HG02973 (cell line): ENCODE measurements at regions not wholly inside any gene's neighbourhood (a gene's known extent, or its start where the extent isn't known, plus 50 kb on each side); places are given as distances from the start of the nearest gene placed in this dataset.
"Not testable (repeated sequence)": the region's sequence is repeated elsewhere in the genome, so short reads cannot be mapped to it uniquely, and the experiment has no call there.

Experiments
- ATAC-seq: cut with Tn5 transposase; IDR thresholded peaks from one replicate; pipeline ENCODE4 v1.9.1; 2021; ENCODE audit warnings: moderate library complexity; ENCODE audit not compliant: unreplicated experiment

DNA sequence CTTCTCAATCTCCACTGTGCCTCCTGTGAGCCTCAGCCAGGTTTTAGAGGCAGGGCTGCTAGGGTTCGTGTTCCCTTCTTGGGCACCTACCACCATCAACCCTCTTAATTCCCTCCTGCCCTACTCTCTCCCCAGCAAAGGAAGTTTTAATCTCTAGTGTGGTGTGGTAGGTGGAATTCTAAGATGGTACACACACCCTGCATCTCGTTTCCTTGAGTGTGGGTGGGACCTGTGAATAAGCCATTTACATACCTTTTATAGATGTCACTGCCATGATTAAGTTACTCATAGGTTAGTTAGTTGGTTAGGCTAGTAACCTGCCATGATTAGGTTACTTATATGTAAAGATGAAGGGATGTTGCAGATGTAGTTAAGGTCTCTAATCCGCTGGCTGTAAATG is 114.8 kb upstream of the VRK1 start:
- ATAC-seq, result no peak

DNA sequence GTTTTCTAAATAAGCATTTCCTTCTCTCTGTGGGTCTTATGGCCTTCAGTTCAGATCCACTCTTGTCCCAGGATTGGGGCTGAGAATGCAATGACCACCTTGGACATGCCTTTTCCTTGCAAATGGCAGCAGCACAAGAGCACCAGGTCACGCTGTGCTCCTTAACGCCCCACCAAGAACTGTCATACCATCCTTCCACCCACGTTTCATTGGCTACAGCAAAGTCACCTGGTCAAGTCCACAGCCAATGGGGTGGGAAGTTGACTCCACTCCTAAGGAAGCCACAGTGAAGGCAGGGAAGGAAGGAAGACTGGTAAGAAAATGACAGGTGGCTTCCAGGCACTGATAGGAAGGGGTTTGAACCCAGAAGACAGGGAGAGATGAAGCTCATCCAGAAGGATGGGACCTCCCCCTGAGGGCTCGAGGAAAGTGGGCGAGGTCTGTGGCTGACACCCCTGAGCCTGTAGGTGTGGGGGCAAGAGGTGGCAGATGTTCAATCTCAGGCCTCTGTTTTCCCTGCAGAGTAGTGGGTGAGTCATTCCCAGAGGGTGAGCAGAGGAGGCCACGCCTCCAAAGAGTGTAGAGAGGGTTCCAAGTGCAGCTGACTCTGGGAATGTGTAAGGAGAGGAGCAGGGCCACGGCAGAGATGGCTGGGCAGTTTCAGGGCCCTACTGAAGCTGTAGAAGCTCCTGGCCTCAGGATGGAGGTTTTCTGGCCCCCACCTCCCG is 113.5 kb upstream of the VRK1 start:
- no peak for ATAC-seq

DNA sequence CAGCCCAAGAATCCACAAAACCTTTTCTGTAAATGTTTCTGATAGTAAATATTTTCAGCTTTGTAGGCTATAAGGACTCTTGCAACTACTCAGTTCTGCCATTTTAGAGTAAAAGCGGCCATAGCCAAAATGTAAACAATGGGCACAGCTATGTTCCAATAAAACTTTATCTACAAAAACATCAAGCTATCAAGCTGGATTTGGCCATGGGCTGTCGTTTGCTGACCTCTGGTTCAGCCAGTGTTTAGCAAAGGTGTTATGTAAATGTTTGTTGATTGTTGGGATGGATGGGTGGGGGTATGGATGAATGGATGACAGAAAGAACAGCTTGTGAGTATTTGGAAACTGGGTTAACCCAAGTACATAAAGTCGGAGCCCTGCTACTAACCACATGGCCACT is 111.1 kb upstream of the VRK1 start:
- no peak for ATAC-seq

DNA sequence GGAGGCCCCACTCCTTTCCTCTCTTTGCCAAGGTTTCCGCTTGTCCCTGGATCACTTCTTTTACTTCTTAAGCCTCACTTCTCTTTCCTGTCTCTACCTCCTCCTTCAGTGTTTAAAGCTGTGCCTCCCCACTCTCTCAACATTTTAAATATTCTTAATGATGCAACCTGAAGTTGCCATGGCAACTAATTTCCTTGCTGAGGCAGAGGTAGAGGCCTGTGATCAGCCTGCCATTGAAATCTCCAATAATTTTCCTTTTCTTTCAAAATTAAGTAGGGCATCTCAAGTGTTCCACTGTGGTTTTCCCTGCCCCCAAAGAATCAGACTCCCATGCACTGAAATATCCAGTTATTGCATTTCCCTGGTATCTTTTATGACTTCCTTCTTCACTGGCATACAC is 108.6 kb upstream of the VRK1 start:
- no peak for ATAC-seq

DNA sequence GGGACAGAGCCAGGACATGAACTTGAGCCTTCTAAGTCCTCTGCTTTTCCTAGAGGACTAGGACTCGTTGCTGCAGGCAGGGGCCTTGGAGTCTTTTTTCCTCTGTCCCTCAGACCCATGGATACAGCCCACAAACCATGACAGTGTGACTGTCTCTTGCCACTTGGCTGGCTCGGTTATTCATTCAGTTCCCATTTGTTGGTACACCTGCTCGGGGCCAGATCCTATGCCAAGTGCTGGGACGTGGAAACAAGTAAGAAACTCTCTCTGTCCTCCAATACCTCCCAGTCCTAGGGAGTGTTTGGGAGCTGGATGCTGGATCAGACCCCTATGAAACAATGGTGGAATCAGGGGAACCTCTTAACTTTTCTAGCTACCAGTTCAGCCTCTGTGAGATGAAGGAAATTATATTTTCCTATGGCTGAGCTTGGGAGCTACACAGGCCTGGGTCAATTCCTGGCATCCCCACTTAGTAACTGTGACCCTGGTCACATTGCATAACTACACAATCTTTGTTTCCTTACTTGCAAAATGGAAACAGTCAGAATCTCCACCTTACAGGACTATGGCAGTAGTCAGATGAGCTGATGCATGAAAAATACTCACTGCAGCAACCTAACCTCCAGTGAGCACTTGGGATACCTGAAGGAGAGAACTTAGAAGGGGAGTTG is 106.3 kb upstream of the VRK1 start:
- ATAC-seq, result no peak

DNA sequence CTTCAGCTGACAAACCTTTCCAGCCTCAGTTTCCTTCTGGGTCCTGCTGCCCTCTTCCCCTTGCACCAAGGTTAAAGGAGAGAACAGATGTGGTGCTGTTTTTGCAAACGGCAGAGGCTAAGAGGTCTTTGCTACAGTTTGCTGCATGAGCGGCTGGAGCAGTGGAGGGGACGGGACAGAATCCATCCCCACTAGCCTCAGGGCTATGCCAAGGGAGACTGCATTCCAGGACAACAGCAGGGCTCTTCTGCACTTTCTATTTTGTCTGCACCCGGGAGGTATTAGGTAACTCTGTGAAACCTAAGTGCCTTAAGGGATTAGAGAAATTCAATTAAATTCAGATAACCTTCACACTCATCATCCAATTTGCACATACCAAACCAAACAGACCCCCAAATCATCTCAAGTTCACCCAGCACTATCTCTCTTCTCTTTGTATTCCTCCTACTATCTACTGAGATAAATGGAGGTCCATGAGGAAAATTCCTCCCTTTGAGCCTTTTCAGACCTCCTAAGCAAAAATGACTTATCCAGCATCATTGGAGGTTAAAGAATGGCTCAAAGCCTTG is 103.8 kb upstream of the VRK1 start:
- ATAC-seq, result no peak

DNA sequence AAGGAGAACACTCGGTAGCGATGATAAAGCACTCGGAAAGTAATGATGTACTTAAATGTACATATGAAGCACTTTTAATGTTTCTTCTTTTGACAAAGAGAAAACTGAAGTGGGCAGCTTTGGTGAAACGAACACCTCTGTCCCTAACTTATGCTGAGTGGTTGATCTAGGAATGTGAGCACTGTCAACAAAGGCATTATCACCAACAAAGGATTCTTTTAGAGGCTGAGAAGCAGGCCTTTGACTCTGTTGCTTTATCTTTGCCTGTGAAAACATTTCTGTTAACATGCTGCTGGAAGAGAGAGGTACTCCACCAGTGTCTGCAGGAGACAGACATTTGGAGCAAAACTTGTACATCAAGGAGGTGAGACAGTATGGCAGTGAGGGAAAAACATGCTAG is 103.2 kb upstream of the VRK1 start:
- no peak for ATAC-seq

DNA sequence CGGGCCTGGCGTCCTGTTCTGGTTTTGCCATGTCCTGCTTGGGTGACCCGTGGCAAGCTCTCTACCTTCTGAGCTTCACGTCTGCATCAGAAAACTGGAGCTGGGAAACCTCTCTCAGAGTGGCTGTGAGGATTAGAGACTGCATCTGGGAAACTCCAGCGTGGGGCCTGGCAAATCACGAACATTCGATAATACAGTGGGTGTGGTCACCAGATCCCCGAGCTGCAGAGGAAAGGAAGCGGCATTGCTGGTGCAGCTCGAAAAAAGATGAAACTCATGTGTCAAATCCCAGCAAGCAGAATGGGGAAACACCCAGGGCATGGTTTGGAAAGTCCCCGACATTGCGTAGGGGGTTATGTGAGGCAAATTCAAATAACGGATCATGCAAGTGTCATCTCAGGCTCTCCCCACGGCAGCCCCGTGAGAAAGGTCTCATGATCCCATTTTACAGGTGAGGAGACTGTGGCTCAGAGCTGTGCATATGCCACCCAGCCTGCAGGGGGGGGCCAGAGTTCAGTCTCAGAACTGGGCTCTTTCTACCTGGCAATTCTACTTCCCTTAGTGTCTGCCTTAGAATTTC is 98.1 kb upstream of the VRK1 start:
- no peak for ATAC-seq

DNA sequence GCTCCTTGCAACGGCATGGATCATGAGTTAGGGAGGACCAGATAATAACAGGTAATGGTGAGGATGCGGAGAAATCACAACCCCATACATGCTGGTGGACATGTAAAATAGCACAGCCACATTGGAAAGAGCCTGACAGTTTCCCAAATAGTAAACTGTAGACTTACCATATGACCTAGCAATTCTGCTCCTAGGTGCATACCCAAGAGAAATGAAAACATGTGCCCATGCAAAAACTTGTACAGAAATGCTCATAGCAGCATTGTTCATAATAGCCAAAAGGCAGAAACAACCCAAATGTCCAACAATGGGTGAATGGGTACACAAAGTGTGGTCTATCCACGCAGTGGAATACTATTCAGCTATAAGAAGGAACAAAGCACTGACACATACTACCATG is 97.5 kb upstream of the VRK1 start:
- ATAC-seq, result no peak

DNA sequence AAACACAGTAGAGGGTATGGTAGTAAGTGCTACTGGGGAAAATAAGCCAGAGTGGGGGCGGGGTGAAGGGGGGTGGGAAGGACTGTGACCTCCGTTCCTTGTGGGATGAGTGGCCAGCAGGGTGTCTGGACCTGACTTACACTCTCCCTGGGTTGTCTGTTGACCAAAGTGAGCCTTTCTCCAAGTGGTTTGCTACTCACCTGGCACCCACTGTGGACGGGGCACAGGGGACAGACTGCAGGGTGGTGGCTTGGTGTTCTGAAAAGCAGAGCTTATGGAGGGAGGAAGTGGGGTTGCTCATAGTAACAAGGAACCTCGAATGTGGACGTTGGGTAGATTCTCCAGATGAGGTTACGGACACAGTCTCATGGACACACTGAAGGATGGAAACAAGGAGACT is 94.4 kb upstream of the VRK1 start:
- no peak for ATAC-seq

DNA sequence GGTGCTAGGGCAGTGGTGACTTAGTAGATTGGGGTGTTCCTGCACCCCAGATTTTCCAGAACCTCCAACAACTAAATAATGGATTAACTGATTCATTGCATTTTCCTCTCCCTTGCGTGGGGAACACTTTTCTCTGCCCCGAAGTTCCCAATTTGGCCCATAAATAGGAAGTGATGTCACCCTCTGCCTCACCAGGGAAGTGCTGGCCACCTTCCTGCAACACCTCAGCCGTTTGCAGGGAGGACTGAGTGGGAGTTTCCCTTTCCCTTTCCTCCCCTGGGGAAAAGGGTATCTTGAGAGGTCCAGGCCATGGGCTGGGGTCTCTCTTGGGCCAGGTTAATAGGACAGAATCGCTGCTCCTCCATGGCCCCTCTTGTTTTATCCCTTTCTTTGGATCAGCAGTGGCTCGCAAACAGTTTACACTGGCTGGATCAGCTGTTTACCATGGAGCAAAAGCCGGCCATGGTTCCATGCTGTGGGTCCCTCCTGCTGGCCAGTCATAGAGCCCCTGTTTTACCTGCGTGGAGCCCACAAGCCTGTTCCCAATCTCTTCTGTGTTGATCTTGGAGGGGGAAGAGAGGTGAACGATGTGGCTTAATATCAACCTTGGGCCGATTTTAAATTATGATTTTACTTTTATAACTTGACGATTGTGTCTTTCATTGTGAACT is 91.6 kb upstream of the VRK1 start:
- no peak for ATAC-seq

DNA sequence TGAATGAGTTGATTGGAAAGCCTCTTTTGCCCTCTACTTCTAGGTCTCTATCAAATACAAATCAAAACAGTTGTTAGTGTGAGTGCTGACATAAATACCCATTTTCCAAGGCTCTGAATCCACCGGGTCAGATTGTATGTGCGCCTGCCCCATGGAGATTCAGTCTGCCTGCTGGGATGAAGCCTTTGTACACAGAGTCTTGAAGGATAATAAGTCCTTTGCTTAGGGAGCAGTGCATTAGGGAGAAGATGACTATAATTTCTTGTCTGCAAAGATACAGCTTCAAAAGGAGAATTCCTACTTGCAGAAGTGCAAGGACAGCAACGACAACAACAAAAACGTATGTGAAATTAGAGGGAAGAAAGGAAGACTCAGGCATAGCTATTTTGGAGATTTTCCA is 90.3 kb upstream of the VRK1 start:
- ATAC-seq, result no peak

DNA sequence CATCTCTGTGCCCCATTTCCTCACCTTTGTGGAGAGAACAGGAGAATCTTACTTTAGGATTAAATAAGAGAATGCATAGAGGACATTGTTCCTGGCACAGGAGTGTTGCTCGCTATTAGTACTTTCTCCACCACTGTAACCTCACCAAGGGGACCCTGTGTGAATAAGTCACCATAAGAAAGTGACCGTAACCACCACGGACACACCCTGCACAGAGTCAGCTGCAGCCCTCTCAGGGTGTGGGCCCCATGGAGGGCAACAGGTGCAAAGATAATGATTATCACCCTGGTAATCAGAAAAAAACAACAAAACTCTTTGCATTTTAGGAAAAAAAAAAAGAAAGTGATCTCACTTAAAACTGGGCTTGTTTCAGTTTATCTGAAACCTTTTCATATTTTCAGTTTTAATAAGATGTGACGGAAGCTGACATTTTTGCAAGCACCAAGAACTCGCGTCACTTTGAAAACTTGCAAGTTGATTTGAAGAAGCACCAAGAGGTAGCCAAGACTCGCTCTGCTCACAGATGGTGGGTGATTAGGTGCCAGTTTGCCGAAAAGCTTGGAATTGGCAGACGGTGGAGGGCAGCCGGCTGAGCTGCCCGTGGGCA is 87.0 kb upstream of the VRK1 start:
- ATAC-seq, result no peak

DNA sequence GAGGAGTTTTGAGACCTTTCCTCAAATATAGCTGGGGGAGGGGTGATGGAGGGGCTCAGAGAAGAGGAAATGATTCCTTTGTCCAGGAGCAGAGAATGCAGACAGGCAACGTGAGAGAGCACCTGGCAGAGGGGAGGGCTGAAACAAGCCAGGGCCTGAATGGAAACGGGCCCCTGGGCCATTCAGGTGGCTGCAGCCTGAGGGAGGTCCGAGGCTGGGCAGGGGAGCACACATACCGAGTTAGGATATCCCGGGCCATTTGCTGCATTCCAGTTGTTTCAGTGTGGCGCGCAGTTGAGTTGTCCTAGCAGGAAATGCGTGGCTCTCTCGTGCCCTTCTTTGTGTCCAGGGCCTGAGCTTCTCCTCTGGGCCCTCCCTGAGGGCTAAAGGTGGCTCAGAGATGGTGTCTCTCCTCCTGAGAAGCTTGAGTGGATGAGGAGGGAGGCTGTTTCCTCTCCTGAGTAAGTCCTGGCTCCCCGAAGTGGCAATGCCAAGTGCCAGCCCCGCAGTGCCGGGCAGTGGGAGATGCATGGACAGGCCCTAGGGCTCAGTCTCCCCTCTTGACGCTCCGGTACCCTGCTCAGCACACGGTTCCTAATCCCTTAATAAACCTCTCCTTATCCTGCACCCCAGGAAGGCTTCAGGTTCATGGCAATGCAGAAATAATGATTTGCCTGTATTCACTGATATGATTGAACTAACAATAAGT is 85.5 kb upstream of the VRK1 start:
- no peak for ATAC-seq

DNA sequence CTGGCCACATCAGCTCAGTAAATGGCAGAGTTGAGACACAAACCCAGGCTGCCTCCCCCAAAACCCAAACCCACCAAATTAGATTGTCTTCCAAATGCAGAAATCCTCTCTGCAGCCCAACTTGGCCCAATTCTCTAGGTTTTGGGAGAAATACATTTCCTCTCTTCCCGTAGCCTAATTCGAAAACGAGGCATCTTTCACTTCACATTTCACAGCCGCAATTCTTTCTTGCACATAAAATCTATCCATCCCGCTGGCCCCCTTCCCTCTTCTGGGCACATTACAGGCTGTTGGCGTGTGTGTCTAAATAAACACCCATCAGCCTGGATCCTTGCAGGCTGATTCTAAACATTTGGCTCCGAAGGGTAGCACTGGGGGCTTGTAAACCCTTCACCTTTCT is 83.8 kb upstream of the VRK1 start:
- no peak for ATAC-seq

DNA sequence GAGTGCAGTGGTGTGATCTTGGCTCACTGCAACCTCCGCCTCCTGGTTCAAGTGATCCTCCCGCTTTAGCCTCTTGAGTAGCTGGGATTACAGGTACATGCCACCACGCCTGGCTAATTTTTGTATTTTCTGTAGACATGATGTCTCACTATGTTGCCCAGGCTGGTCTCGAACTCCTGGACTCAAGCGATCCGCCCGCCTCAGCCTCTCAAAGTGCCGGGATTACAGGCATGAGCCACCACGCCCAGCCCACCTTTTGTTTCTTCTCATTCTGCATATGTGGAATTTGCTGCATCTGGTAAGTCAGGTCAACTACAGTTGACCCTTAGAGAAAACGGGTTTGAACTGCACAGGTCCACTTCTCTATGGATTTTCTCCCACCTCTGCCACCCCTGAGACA is 82.6 kb upstream of the VRK1 start:
- ATAC-seq, result not testable (repeated sequence)

DNA sequence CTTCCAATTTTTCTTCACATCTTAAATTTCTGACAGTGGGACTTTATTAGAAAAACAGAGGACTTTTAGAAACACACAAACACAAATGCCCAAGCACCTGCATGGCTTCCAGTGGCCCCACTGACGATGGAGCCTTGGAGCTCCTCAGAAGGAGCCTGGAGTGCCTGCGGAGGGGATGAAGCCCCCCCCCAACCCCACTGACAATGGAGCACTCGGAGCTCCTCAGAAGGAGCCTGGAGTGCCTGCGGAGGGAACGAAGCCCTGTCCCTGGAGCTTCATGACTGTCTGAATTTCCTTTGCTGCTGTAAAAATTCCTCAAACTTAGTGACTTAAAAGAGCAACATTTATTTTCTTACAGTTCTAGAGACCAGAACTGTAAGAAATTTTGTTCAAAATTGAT is 80.1 kb upstream of the VRK1 start:
- ATAC-seq, result no peak

DNA sequence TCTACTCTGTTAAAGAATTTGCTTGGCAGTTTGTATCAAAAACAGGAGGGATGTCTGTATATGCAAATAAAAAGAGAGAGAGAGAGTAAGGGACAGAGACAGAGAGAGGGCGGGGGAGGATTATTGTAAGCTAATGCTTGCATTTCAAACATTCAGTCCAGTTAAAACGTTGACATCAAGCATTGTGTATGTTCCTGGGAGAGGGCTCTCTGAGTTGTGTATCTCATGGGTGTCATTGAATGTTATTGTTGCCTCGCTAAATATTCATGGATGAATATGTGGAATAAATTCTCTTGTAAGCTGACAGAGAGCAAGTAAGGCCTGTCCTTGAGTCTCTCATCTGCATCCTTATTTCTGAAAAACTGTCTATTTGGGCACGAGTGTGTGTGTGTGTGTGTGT is 78.8 kb upstream of the VRK1 start:
- ATAC-seq, result no peak

DNA sequence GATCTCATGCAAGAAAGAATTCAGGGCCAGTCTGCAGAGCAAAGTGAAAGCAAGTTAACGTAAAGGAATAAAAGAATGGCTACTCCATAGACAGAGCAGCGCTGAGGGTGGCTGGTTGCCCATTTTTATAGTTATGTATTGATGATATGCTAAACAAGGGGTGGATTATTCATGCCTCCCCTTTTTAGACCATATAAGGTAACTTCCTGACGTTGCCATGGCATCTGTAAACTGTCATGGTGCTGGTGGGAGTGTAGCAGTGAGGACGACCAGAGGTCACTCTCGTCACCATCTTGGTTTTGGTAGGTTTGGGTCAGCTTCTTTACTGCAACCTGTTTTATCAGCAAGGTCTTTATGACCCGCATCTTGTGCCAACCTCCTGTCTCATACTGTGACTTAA is 76.5 kb upstream of the VRK1 start:
- not testable (repeated sequence) for ATAC-seq

DNA sequence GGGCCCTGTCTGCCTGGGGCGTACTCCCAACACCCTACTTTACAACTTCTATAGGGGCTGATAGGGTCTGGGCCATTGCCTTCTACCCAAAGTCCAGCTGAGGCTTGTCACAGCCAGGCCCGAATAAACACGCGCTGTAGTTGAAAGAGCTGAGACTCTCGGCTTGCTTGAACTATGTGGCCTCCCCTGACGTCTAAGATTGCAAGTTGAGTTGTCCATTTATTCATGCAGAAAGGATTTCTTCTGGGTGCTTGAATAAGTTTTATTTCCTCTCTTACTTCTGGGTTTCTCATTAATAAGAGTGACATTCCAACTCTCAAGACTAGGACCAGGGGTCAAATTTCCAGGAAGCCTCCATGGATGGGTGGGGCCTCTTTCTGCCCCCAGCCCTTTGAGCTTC is 74.4 kb upstream of the VRK1 start:
- ATAC-seq, result no peak

DNA sequence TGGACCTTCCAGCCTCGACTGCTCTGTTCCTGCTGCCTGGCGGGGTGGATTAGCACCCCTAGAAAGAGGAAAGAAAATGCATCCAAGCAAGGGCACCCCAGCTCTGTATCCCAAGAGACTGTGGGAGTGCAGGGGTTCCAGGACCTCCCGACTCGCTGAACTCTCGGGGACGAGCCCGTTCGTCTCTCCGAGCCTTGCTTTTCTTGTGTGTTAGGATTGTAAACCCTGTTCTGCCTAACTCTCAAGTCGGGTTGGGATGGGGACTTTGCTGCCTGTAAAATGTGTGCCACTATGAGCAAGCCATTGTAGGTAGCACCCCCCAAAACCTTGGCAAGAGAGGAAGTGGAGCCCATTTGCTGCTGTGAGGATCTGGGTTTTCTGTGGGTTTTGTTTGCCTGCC is 73.2 kb upstream of the VRK1 start:
- no peak for ATAC-seq
